ENCODE measurements at regions not wholly inside any gene's neighbourhood (a gene's known extent, or its start where the extent isn't known, plus 50 kb on each side); places are given as distances from the start of the nearest gene placed in this dataset.
"Not testable (repeated sequence)": the region's sequence is repeated elsewhere in the genome, so short reads cannot be mapped to it uniquely, and the experiment has no call there.

DNA sequence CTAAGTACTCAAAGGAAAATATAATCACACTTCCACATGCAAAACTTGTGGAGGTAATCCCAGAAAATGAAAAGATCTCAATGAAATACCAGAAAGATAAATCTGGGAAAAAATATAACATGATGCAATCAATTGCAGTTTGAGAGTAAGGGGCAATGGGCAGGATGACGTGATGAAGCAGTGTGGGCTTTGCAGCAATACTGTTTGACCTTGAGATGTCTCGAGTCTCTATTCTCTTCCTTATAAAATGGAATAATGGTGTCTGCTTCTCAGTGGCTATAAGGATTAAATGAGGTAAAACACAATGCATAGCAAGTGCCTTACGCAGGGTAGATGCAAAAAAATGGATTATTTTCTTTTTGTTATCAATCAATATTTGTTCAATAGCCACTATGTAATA is 447.5 kb downstream of the BUD13 start:
- H3K36me3 ChIP-seq (ENCODE audit: insufficient read depth, low read length), result no peaks in the 10 kb centered on the region
- no peaks in the 10 kb centered on the region for H4K20me1 ChIP-seq (ENCODE audit: insufficient read depth, low read length)
- H3K27ac ChIP-seq (ENCODE audit: low read depth, low read length, poor library complexity, severe bottlenecking), result no peak overlapping the region
- H3K4me1 ChIP-seq (ENCODE audit: insufficient read depth, low read length, severe bottlenecking), result no peaks in the 10 kb centered on the region
- H3K9ac ChIP-seq (ENCODE audit: low read length), result no peak overlapping the region
- H3K9me3 ChIP-seq (ENCODE audit: low read length), result no peaks in the 10 kb centered on the region
- TF ChIP-seq CTCF (IDR thresholded peaks at IDR 0.05; ENCODE audit: low read length) (no peak), EZH2 (IDR thresholded peaks at IDR 0.05; ENCODE audit: borderline replicate concordance, low read length) (no peak)
- no peaks in the 10 kb centered on the region for H3K27me3 ChIP-seq (ENCODE audit: insufficient read depth, low read length)
- no peak overlapping the region for H3K4me3 ChIP-seq (ENCODE audit: low read depth, low read length, poor library complexity, severe bottlenecking)
- H3K9me2 ChIP-seq (ENCODE audit: low read depth, low read length), result no peaks in the 10 kb centered on the region
- H2AFZ ChIP-seq (ENCODE audit: low read length), result no peak overlapping the region
- no peaks in the 10 kb centered on the region for H3K79me2 ChIP-seq (ENCODE audit: insufficient read depth, low read length)
- no peaks in the 10 kb centered on the region for H3F3A ChIP-seq (ENCODE audit: insufficient read depth, low read length)
- no peak overlapping the region for H3K4me2 ChIP-seq (ENCODE audit: low read length)

DNA sequence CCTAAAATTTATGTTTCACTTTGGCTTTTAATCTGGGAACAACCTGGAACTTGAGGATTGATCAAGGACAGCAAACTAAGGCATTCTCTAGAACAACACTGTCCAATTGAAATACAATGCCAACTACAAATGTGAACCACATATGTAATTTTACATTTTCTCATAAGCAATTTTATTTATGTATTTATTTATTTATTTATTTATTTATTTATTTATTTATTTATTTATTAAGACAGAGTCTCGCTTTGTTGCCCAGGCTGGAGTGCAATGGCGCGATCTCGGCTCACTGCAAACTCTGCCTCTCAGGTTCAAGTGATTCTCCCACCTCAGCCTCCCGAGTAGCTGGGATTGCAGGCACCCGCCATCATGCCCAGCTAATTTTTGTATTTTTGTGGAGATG is 448.7 kb downstream of the BUD13 start:
- not testable (repeated sequence) for H2AFZ ChIP-seq (ENCODE audit: low read length); H3K36me3 ChIP-seq (ENCODE audit: insufficient read depth, low read length); H4K20me1 ChIP-seq (ENCODE audit: insufficient read depth, low read length); H3K4me2 ChIP-seq (ENCODE audit: low read length); H3K9ac ChIP-seq (ENCODE audit: low read length); H3F3A ChIP-seq (ENCODE audit: insufficient read depth, low read length); H3K27me3 ChIP-seq (ENCODE audit: insufficient read depth, low read length); H3K9me3 ChIP-seq (ENCODE audit: low read length); H3K27ac ChIP-seq (ENCODE audit: low read depth, low read length, poor library complexity, severe bottlenecking); H3K4me3 ChIP-seq (ENCODE audit: low read depth, low read length, poor library complexity, severe bottlenecking); H3K9me2 ChIP-seq (ENCODE audit: low read depth, low read length); H3K4me1 ChIP-seq (ENCODE audit: insufficient read depth, low read length, severe bottlenecking); H3K79me2 ChIP-seq (ENCODE audit: insufficient read depth, low read length)

GRCh38 chr11:116317212-116317611 is 455.6 kb downstream of the BUD13 start:
- Histone ChIP-seq H3K79me2 (ENCODE audit: insufficient read depth, low read length) (no peaks in the 10 kb centered on the region), H3K4me1 (ENCODE audit: insufficient read depth, low read length, severe bottlenecking) (no peaks in the 10 kb centered on the region), H3K9ac (ENCODE audit: low read length) (no peak overlapping the region), H3K36me3 (ENCODE audit: insufficient read depth, low read length) (no peaks in the 10 kb centered on the region), H3K9me2 (ENCODE audit: low read depth, low read length) (no peaks in the 10 kb centered on the region), H3K9me3 (ENCODE audit: low read length) (no peaks in the 10 kb centered on the region), H3F3A (ENCODE audit: insufficient read depth, low read length) (no peaks in the 10 kb centered on the region), H4K20me1 (ENCODE audit: insufficient read depth, low read length) (no peaks in the 10 kb centered on the region), H2AFZ (ENCODE audit: low read length) (no peak overlapping the region), H3K27ac (ENCODE audit: low read depth, low read length, poor library complexity, severe bottlenecking) (no peak overlapping the region), H3K4me3 (ENCODE audit: low read depth, low read length, poor library complexity, severe bottlenecking) (no peak overlapping the region), H3K4me2 (ENCODE audit: low read length) (no peak overlapping the region), H3K27me3 (ENCODE audit: insufficient read depth, low read length) (no peaks in the 10 kb centered on the region)
- TF ChIP-seq CTCF (IDR thresholded peaks at IDR 0.05; ENCODE audit: low read length), result no peak
- no peak for TF ChIP-seq EZH2 (IDR thresholded peaks at IDR 0.05; ENCODE audit: borderline replicate concordance, low read length)

- Histone ChIP-seq H4K20me1 (ENCODE audit: insufficient read depth, low read length) (no peaks in the 10 kb centered on the region), H3K79me2 (ENCODE audit: insufficient read depth, low read length) (no peaks in the 10 kb centered on the region), H3K4me3 (ENCODE audit: low read depth, low read length, poor library complexity, severe bottlenecking) (no peak overlapping the region), H3K4me1 (ENCODE audit: insufficient read depth, low read length, severe bottlenecking) (no peaks in the 10 kb centered on the region), H3K9me2 (ENCODE audit: low read depth, low read length) (no peaks in the 10 kb centered on the region), H3F3A (ENCODE audit: insufficient read depth, low read length) (no peaks in the 10 kb centered on the region), H3K27ac (ENCODE audit: low read depth, low read length, poor library complexity, severe bottlenecking) (no peak overlapping the region), H3K4me2 (ENCODE audit: low read length) (no peak overlapping the region), H3K9me3 (ENCODE audit: low read length) (no peaks in the 10 kb centered on the region), H2AFZ (ENCODE audit: low read length) (no peak overlapping the region), H3K36me3 (ENCODE audit: insufficient read depth, low read length) (no peaks in the 10 kb centered on the region), H3K27me3 (ENCODE audit: insufficient read depth, low read length) (no peaks in the 10 kb centered on the region), H3K9ac (ENCODE audit: low read length) (no peak overlapping the region)
- TF ChIP-seq EZH2 (IDR thresholded peaks at IDR 0.05; ENCODE audit: borderline replicate concordance, low read length) (no peak), CTCF (IDR thresholded peaks at IDR 0.05; ENCODE audit: low read length) (no peak)
Measured at GRCh38 chr11:116314006-116314405, 458.8 kb downstream of the BUD13 start.

All from OCI-LY1 (cell line).